Fibroblast of skin of abdomen (primary cell): ENCODE measurements at regions not wholly inside any gene's neighbourhood (a gene's known extent, or its start where the extent isn't known, plus 50 kb on each side); places are given as distances from the start of the nearest gene placed in this dataset.

ENCODE experiments used
- DNase-seq: peaks from one replicate; pipeline ENCODE4 v3.0.0-alpha.2; 2013

GRCh38 chr14:97408937-97409815, 612.0 kb downstream of the VRK1 start:
- DNase-seq = no peak

- no peak for DNase-seq
Measured at GRCh38 chr14:97410667-97411620, 613.8 kb downstream of the VRK1 start.

- no peak for DNase-seq
Measured at GRCh38 chr14:97411938-97412612, 614.9 kb downstream of the VRK1 start.

- no peak for DNase-seq
Measured at GRCh38 chr14:97413022-97413539, 615.9 kb downstream of the VRK1 start.

- no peak for DNase-seq
Measured at GRCh38 chr14:97413966-97414717, 617.0 kb downstream of the VRK1 start.

GRCh38 chr14:97414718-97415098, 617.5 kb downstream of the VRK1 start:
- DNase-seq = no peak

GRCh38 chr14:97415907-97416306, 618.7 kb downstream of the VRK1 start:
- no peak for DNase-seq

GRCh38 chr14:97416550-97416949, 619.4 kb downstream of the VRK1 start:
- DNase-seq = no peak

GRCh38 chr14:97417331-97417730, 620.1 kb downstream of the VRK1 start:
- DNase-seq = no peak

- DNase-seq = no peak
Measured at GRCh38 chr14:97420211-97420610, 623.0 kb downstream of the VRK1 start.

- DNase-seq = no peak
Measured at GRCh38 chr14:97426776-97427175, 629.6 kb downstream of the VRK1 start.

GRCh38 chr14:97428808-97429440, 631.7 kb downstream of the VRK1 start:
- DNase-seq = no peak

- no peak for DNase-seq
Measured at GRCh38 chr14:97432586-97432985, 635.4 kb downstream of the VRK1 start.

- no peak for DNase-seq
Measured at GRCh38 chr14:97441740-97442362, 644.7 kb downstream of the VRK1 start.

- DNase-seq = no peak
Measured at GRCh38 chr14:97442363-97442762, 645.2 kb downstream of the VRK1 start.

GRCh38 chr14:97443412-97443811, 646.2 kb downstream of the VRK1 start:
- no peak for DNase-seq

GRCh38 chr14:97444248-97444647, 647.1 kb downstream of the VRK1 start:
- no peak for DNase-seq

- no peak for DNase-seq
Measured at GRCh38 chr14:97445367-97445766, 648.2 kb downstream of the VRK1 start.

- DNase-seq = no peak
Measured at GRCh38 chr14:97446087-97446486, 648.9 kb downstream of the VRK1 start.

- DNase-seq = no peak
Measured at GRCh38 chr14:97452314-97452713, 655.1 kb downstream of the VRK1 start.

- no peak for DNase-seq
Measured at GRCh38 chr14:97453991-97454390, 656.8 kb downstream of the VRK1 start.
